Glutamatergic neuron (in vitro differentiated cells): ENCODE measurements at regions not wholly inside any gene's neighbourhood (a gene's known extent, or its start where the extent isn't known, plus 50 kb on each side); places are given as distances from the start of the nearest gene placed in this dataset.

Experiments used
- DNase-seq: peaks from one replicate; pipeline ENCODE4 v3.0.0; 2022
- H3K27ac Mint-ChIP-seq: one replicate; pipeline ENCODE4 v1.8.0; 2020; ENCODE audit warnings: mild to moderate bottlenecking, mixed read lengths, inconsistent platforms; ENCODE audit not compliant: unreplicated experiment
- H3K27me3 Mint-ChIP-seq: one replicate; pipeline ENCODE4 v1.8.0; 2020; ENCODE audit warnings: mild to moderate bottlenecking, moderate library complexity, mixed read lengths, inconsistent platforms; ENCODE audit not compliant: unreplicated experiment
- H3K36me3 Mint-ChIP-seq: one replicate; pipeline ENCODE4 v1.8.0; 2020; ENCODE audit warnings: mild to moderate bottlenecking, mixed read lengths, inconsistent platforms; ENCODE audit not compliant: unreplicated experiment
- H3K4me1 Mint-ChIP-seq: one replicate; pipeline ENCODE4 v1.8.0; 2020; ENCODE audit warnings: mild to moderate bottlenecking, low read depth, mixed read lengths, inconsistent platforms; ENCODE audit not compliant: unreplicated experiment
- H3K4me3 Mint-ChIP-seq: one replicate; pipeline ENCODE4 v1.8.0; 2020; ENCODE audit warnings: mild to moderate bottlenecking, mixed read lengths, inconsistent platforms; ENCODE audit not compliant: unreplicated experiment
- H3K9me3 Mint-ChIP-seq: one replicate; pipeline ENCODE4 v1.8.0; 2020; ENCODE audit warnings: mild to moderate bottlenecking, moderate library complexity, mixed read lengths, inconsistent platforms; ENCODE audit not compliant: unreplicated experiment
- TF ChIP-seq, protein P1 (sequence below): fragments of 200-600 bp; sonication (generic); IDR thresholded peaks from one replicate; pipeline ENCODE4 v1.5.0; 2021; ENCODE audit not compliant: partially characterized antibody, unreplicated experiment

DNA sequence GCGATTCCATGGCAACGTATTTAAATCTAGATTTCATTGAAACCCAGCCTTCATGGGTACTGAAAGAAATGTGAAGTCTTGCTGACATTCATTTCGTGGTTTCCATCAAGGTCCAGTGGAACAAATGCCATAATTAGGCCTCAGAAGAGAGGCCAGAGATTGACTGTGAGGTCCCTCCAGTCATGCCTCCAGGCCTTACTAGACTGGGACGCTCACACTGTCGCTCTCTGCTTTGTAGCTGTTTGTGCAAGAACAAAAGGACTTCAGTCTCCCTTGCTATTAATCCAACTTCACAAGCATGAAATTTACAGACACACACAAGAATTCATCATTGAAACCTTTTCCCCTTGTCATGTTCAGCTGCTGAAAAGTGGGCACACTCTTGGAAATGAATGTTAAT is 180.4 kb upstream of the FOXD3 start:
- no peak overlapping the region for H3K4me3 Mint-ChIP-seq
- H3K36me3 Mint-ChIP-seq: no peaks in the 10 kb centered on the region
- no peaks in the 10 kb centered on the region for H3K4me1 Mint-ChIP-seq
- no peak overlapping the region for H3K27ac Mint-ChIP-seq
- no peaks in the 10 kb centered on the region for H3K27me3 Mint-ChIP-seq
- H3K9me3 Mint-ChIP-seq: no peaks in the 10 kb centered on the region
- TF ChIP-seq, protein P1, sequence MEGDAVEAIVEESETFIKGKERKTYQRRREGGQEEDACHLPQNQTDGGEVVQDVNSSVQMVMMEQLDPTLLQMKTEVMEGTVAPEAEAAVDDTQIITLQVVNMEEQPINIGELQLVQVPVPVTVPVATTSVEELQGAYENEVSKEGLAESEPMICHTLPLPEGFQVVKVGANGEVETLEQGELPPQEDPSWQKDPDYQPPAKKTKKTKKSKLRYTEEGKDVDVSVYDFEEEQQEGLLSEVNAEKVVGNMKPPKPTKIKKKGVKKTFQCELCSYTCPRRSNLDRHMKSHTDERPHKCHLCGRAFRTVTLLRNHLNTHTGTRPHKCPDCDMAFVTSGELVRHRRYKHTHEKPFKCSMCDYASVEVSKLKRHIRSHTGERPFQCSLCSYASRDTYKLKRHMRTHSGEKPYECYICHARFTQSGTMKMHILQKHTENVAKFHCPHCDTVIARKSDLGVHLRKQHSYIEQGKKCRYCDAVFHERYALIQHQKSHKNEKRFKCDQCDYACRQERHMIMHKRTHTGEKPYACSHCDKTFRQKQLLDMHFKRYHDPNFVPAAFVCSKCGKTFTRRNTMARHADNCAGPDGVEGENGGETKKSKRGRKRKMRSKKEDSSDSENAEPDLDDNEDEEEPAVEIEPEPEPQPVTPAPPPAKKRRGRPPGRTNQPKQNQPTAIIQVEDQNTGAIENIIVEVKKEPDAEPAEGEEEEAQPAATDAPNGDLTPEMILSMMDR: no peak
- no peak for DNase-seq

DNA sequence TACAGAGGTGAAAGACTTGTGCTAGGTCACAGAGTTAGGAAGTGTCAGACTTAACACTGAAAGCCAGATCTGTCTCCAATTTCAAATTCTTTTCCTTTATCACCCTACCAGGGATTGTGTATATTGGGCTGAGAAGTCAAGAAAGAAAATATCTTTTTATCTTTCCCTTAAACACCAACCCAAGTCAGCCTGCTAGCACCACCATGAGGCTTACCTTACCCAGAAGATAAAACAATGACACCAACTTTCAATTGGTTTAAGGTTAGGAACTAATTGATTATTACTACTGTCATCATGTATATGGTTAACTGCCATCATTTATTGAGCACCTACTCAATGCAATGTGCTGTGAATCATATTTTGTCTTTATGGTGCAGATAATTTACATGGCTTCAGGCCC is 178.9 kb upstream of the FOXD3 start:
- H3K9me3 Mint-ChIP-seq: no peaks in the 10 kb centered on the region
- no peak for DNase-seq
- H3K4me1 Mint-ChIP-seq: no peaks in the 10 kb centered on the region
- no peak overlapping the region for H3K4me3 Mint-ChIP-seq
- H3K27me3 Mint-ChIP-seq: no peaks in the 10 kb centered on the region
- TF ChIP-seq, protein P1: no peak
- H3K36me3 Mint-ChIP-seq: no peaks in the 10 kb centered on the region
- H3K27ac Mint-ChIP-seq: no peak overlapping the region

DNA sequence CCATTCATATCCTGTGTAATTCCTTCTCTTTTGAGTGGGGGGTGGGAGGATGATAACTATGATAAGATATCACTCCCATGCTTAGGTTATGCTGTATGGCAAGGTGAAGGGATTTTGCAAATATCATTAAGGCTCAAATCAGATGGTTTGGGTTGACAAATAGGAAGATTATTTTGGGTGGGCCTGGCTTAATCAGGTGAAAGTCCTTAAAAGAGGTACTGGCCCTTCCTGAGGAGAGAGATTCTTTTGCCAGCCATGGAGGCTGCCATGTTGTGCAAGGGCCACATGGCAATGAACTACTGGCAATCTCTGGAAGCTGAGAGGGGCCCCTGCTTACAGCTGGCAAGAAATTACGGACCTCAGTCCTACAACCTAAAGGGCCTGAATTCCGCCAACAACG is 174.6 kb upstream of the FOXD3 start:
- Mint-ChIP-seq H3K27me3 (no peaks in the 10 kb centered on the region), H3K4me1 (no peaks in the 10 kb centered on the region), H3K27ac (no peak overlapping the region), H3K36me3 (no peaks in the 10 kb centered on the region), H3K9me3 (no peaks in the 10 kb centered on the region), H3K4me3 (no peak overlapping the region)
- DNase-seq: no peak
- TF ChIP-seq, protein P1: no peak

DNA sequence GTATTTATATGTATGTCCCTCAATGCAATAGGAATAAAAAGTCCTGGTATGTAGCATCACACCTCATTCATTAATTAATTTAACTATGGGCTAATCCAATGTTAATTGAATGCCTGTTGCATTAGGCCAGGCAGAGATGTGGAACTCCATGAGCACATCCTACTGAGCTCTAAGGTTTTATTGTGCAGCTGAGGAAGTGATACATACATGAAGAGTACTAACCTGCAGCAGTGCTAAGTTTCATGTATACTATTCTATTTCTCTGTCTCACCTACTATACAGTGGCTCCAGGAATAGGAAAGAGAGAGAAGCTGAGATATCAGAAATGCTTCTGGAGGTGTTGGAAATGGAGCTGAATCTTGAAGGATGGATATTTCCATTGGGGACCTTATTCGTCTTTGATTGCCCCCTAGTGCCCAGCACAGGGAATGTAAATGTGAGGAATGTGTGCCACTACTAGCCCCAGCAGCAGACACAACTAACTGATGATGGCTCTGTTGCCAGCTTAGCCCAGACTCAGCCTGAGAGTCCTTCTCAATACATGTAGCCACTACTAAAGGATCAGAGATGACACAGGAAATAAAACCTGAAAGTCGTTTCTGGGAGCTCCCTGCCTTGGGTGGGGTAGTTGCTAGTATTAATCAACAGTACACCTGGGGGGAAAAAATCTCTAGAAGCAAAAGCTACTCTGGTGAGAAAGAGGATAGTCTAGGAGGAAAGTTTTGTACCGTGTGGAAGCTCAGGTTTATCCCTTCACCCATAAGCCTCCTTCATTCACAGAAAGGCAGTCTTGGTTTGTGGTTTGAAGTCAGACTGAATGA is 173.3 kb upstream of the FOXD3 start:
- Mint-ChIP-seq H3K27me3 (no peaks in the 10 kb centered on the region), H3K4me3 (no peak overlapping the region), H3K27ac (no peak overlapping the region), H3K36me3 (no peaks in the 10 kb centered on the region), H3K9me3 (no peaks in the 10 kb centered on the region), H3K4me1 (no peaks in the 10 kb centered on the region)
- TF ChIP-seq, protein P1: peak; percentile 66
- peak; percentile 49 for DNase-seq

DNA sequence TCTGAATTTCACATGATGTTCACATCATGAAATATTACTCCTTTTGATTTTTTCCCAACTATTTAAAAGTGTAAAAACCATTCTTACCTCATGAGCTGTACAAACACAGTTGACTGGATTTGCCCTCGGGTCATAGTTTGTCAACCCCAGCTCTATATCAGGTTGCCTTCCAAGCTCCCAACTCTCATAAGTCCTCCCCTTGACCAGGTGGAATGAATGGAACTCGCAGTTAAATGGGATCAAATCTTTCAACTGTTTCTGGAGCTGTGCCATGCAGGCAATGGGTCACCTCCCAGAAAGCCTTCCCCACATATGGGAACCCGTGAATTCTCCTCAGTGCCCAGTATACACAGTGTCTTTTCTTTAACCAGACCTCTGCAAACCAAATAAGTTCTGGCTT is 169.8 kb upstream of the FOXD3 start:
- Mint-ChIP-seq H3K4me3 (no peak overlapping the region), H3K9me3 (no peaks in the 10 kb centered on the region), H3K4me1 (no peaks in the 10 kb centered on the region), H3K36me3 (no peaks in the 10 kb centered on the region), H3K27me3 (peaks cover 4% of the 10 kb centered on the region), H3K27ac (no peak overlapping the region)
- DNase-seq: no peak
- TF ChIP-seq, protein P1: no peak
